ENCODE measurements at regions not wholly inside any gene's neighbourhood (a gene's known extent, or its start where the extent isn't known, plus 50 kb on each side); places are given as distances from the start of the nearest gene placed in this dataset.
A peak's percentile ranks its signal among the peaks of the same experiment; 100 is the strongest.

GRCh38 chr11:69380451-69380901 is 86.5 kb downstream of the MYEOV start:
- no peak for DNase-seq

DNA sequence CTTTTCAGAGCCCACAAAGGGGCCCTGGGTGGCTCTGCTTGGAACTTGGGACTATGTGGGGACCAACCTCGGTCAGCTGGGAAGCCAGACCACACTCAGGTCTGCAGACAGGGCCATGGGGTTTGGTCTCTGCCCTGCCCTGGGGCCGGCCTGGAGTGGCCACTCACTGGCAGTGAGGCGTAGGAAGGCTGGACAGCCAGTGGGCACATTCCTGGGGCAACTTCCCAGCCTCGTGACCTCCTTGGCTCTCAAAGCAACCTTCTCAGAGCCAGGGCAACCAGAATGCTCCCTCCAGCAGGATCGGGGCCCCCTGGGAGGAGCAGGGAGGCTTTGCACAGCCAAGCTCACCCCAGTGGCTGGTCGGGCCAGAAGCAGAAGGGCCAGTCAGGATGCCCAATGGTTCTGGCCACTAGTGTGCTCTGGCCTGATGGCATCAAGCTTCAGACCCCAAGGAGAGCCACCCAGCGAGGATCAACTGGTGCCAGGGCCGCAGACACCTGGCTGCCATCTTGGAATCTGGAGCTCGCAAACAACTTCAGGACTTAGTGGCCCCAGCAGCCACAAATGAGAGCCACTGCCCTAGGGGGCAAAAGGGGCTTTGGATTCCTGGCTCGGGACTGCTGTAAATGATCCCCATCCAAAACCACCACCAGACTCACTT is 87.1 kb downstream of the MYEOV start:
- no peak for DNase-seq

DNA sequence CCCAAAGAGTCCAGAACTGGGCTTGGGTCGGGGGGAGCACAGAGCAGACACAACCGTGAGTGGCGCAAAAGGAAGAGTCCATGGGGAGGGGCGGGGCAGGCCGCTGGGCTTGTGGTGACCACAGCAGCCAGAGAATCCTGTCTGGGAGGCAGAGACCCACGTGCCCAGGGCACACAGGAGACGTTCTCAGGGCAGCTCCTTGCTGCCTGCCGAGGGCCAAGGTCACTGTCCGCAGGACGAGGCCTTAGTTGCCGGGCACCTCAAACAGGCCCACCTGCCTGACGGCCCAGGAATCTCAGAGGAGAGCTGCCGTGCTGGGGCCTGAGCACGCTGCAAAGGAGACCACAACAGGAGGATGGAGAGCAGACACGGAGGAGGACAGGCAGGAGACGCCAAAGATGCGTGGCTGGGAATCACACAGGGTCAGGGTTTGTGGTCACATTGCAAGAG is 87.8 kb downstream of the MYEOV start:
- no peak for DNase-seq

- peak; percentile 33 for DNase-seq
These were observed 88.5 kb downstream of the MYEOV start for GRCh38 chr11:69382131-69383128.

DNA sequence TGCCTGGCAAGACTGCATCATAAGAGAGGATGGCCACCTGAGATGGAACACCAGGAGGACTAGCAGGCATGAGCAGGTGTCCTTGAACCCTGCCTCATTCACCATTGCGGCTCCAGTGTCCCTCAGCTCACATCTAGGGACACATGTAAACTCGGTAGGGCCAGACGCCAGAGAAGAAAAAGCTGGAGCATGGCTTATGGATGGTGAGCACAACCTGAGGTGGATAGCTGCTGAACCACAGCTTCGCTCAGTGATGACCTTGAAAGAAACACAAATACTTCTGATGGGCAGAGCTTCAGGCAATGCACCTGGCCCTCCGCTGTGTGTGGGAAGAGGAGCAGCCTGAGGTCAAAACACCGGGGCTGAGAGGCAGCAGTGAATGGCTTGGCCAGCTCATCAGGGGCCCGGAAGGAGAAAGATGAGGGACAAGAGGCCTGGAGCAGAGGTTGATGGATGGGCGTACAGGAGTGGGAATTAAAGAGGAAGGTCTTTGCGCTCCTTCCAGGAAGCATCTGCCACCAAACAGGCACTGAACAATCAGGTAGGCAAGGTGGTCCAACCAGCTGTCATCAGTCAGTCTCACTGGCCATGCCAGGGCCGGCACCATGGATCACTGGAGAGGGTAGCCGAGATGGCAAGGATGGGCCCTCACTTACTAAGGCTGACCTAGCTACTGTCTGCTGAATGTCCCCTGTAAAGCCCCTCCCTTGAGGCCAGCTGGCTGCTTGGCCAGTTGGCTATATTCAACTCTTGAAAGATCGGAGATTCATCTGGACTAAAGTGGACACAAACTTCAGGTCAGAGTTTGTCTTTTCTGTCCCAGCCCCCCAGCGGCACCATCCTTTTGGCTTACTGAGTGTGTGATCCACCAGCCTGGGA is 89.7 kb downstream of the MYEOV start:
- no peak for DNase-seq

- DNase-seq = no peak
These were observed 90.5 kb downstream of the MYEOV start for GRCh38 chr11:69384251-69385143.

DNA sequence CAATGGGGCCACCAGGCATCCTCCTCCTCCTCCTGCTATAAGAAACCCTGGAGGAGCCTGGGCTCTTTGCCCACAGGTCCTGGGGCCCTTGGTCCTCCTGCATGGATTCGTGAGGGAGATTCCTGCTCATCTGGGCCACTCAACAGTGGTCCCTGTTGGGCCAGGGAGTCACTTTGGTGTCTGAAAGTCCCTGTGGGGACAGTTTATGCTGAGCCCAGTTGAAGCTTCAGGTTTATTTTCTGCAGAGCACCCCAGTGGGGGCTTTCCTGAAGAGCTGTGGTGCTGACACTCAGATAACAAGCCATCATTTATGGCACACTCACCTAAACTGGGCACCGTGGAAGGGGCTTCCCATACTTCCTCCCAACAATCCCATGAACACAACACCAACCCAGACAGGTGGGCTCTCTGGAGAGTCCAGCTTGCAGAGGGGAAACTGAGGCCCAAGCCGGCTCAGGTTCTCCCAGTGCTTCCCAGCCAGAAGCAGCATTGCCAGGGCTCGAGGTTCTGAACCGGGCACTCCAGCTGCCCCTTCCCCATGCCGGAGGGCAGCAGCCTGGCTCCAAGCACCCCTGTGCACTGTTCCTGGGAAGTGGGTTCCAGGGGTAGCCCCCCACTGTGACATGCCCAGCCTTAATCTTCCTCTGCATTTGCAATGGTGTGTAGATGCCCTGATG is 91.3 kb downstream of the MYEOV start:
- DNase-seq = no peak

DNA sequence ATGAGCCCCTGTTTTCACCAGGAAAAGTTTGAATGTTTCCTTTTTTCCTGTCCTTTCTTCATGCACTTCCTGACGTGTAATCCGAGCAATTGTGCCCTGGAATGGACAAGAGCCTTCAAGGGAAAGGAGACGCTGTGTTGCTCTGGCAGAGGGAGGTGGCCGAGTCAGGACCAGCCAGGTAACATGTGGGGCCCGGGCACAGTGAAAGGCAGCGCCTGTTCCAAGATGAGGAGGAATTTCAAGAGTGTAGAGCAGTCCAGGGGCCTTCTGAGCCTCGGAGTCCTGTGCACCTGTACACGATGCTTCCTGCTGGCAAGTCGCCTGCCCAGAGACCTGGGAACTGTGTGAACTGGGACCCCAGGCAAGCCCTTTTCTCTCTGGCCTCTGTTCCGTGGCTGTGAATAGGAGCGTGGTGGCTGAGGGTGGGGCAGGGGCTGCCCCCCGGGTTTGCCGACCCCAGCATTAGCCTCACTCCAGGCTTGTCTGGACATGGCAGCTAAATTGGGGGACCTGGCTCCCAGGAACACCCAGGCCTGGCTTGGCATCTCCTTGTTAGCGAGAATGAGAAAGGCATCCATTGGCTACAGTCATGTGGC is 92.0 kb downstream of the MYEOV start:
- DNase-seq = no peak

GRCh38 chr11:69386594-69387408 is 92.8 kb downstream of the MYEOV start:
- DNase-seq = no peak

DNA sequence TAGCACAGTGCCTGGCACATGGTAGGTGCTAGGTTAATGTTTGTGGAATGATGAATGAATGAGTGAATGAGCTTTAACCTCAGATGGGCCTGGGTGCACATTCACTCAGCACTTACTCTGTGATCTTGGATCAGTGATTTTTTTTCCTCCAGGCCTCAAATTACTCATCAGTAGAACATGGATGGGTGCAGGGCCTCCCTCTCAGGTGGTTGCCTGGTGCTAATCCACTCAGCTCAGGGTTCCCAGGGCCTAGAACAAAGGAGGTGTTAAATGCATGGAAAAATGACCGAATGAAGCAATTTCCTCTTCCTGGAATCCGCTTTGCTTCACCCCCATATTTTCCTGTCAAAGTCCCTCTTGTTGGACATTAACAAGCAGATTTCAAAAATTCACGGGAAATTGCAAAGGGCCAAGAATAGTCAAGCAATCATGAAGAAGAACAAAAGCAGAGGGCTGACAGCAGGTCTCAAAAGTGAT is 93.5 kb downstream of the MYEOV start:
- no peak for DNase-seq

- no peak for DNase-seq
These were observed 93.3 kb upstream of the LINC01488 start for GRCh38 chr11:69388210-69388609.

DNA sequence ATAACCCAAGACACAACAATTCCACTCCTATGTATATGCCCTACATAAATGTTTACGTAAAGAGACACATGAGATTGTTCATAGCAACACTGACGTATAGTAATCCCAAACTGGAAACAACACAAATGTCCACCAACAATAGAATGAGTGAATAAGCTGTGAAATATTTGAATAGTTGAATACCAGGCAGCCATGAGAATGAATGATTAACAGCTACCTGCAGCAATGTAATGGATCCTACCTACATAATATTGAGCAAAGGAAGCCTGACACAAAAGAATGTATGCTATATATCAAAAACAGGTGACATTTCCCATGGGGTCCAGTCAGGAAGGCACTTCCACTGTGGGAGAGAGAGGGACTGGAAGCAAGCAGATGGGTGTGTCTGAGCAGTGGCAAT is 92.8 kb upstream of the LINC01488 start:
- no peak for DNase-seq

DNA sequence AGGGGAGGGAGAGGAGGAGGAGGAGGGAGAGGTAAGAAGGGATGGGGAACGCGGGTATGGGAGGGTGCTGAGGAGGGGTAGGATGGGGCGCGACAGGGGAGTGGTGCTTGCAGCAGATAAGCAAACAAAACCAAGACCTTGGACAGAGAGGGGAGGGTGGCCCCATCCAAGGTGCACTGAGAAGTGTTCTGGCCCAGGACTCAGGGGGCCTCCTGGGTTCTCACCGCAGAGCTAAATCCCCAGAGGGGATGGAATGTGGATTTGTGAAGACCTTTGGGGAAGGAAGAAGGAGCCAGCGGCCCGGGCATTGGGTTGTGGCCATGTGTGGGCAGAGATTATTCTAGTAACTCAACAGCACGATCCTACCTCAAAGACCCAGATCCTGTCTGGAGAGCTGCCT is 90.9 kb upstream of the LINC01488 start:
- DNase-seq = no peak

DNA sequence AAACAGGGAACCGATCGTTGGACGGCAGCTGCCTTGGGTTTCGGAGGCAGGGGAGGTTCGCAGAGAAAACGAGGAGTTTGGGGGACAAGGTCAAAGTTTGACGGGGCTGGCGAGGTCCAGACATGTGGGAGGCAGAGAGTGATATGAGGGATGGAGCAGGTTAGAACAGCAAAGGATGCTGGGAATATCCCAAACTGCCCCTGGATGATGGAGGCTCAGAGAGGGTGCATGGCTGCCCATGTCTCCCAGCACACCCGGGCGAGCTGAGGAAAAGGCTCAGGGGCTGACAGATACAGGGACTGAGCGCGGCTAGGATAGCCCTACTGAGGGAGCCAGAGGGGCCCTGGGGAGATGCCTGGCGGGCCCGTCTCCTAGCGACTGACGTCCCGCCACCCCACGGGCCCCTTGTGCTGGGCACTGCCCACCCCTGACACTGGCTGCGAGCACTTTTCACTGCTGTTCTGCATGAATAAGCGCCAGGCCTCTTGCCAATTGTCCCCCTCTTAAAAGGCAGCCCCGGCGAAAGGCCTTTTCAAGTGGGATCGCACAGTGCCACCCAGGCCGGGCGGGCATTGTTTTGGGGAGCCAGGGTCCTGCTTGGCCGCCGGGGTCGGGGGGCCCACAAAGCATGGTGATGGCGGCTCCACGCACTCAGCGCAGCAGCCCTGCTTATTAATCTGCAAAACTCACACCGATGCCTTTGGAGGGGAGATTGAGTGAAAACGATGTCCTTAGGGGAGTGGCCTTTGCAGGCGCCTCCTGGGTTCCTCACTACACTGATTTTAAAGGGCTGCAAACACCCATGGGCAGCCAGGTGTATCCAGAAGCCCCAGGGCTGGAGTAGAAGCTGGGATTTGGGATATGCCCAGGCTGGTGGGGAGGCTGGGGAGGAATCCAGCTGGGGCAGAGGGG is 90.0 kb upstream of the LINC01488 start:
- no peak for DNase-seq

GRCh38 chr11:69392104-69392653 is 89.3 kb upstream of the LINC01488 start:
- DNase-seq = no peak

GRCh38 chr11:69393178-69393832 is 88.2 kb upstream of the LINC01488 start:
- no peak for DNase-seq

DNA sequence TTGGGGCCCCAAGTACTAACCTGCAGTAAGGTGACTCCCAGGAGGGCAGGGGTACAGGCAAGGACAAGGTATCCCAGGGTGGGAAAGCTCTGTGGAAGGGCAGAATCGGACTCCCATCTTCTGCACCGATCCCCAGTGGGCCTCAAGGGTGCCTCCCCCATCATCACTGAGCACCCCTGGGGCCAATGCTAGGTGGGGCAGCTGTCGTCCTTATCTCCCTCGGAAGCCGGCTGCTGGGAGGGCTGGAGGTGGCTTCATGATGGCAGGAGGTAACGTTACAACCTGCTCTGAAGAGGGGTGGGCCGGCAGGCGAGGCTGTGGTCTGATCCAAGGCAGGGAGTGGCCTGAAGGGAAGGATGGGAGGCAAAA is 87.6 kb upstream of the LINC01488 start:
- DNase-seq = no peak

Data from CD4-positive, alpha-beta T cell treated with Interleukin-12 subunit alpha and Interleukin-12 subunit beta, for 1 hour (primary cell).